HG02870 (cell line): ENCODE measurements at regions not wholly inside any gene's neighbourhood (a gene's known extent, or its start where the extent isn't known, plus 50 kb on each side); places are given as distances from the start of the nearest gene placed in this dataset.

Source experiments
- ATAC-seq: cut with Tn5 transposase; IDR thresholded peaks from one replicate; pipeline ENCODE4 v1.9.1; 2021; ENCODE audit warnings: mild to moderate bottlenecking, moderate library complexity; ENCODE audit not compliant: unreplicated experiment

DNA sequence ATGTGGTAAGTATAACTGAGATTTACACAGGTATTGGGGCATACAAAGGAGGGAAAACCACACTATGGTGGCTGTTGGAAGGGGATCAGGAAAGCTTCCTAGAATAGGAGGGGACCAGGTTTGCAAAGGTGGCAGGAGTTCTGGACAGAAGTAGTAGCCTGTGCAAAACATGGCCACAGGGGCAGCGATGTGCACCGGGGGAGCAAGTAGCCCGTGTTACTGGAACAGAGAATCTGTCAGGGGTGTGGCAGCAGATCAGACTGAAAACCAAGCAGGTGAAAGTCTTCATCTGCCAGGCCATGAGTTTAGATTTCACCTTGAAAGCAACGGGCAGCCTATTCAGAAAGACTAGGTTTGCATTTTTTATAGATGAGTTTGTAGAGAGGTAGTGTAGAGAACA is 182.3 kb upstream of the LPP start:
- ATAC-seq, result no peak

DNA sequence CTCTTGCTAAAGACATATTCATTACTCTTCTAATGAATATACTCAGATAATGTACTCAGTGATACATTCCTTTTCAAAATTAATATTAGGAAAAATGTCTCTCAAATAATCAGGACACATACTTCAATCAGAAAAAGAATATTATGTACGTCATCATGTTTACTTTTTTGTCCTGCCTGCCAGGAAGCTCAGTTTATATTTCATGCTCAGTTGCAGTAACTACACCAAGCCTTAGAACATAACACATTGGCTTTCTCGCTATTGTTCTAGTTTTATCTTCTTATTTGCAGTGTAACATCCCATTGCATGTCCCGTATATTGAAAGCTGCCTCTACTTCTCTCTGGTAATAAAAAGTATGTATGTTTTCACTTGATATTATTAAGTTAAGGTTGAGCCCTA is 181.5 kb upstream of the LPP start:
- ATAC-seq, result no peak

- ATAC-seq, result peak; percentile 38
These were observed 179.7 kb upstream of the LPP start for GRCh38 chr3:187973977-187974870.

DNA sequence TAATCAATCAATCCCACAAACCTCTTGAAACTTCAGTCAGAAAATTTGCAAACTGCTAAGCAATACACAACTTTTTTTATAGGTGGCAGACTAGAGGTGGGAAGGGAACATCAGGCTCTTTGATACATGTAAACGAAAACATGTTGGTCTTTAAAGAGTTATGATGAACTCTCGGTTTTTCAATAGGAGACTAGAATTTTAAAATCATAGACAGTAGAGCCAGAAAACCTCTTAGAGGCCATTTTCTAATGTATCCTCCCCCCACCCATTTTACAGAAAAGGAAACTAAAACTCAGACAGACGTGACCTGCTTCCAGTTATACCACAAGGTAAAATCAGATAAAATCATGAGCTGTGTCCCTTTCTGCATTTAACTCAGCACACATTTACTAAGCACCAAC is 179.1 kb upstream of the LPP start:
- ATAC-seq, result no peak

GRCh38 chr3:187975561-187976364 is 178.2 kb upstream of the LPP start:
- no peak for ATAC-seq

DNA sequence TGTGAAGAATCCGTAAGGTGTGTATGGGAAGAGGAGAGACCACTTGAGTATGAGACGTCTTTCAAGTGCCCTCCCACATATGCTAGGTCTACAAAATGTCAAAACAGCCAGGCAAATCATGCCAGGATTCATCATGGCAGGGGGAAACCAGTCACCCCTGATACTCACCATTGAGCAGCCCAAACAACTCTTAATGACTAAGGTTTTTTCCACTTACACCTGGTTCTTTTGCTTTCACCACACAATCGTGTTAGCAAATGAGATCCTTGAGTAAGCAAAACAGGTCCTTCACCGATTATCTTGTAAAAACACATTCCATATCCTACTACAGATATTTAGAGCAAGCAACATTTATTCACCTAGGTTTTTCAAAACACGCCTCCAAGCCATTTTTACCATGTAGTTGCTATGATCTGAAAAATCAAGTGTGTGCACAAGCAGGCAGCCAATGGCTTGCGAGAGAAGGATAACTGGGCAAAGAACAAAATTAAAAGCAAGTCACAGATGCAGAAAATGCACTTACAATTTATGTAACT is 177.5 kb upstream of the LPP start:
- ATAC-seq, result no peak

DNA sequence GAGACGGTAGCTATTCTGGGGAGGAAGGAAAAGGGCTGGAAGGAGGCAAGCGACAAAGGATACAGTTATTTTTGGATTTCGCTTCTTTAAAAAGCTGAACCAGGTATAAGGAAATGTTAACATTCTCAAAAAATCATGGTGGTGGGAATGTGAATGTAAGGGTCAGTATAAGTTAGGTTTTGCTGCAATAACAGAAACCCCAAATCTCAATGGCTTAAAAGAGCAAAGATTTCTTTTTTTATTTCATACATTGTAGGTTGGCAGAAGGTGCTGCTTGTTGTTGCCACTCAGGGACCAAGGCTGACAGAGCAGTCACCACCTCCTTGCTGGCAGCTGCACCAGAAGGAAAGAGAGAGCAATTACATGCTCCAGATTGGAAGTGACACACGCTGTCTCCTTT is 176.3 kb upstream of the LPP start:
- no peak for ATAC-seq

DNA sequence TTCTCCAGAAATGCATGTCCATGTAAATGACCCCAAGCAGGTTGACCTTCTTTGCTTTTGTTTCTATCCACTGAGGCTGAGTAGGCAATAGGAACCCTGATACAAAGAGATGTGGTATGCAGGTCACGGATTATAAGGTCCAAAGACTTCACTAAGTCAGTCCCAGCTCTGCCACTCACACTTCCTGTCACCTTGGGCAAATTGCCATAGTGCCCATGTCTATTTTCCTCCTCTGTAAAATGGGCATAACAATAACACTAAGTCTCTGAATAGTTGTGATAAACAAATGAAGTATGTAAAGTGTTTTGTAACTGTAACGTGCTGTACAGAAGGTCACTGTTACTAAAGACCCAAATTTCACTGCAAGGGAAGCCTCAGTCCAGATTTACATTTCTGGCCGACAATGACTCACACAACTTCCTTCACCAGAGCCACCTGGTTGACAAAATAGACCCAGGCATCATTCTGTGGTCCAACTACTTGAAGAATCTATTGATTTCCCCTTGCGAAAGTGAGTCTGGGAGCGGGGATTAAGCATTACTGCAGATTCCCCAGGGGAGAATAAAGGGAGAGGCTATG is 175.4 kb upstream of the LPP start:
- ATAC-seq, result no peak

DNA sequence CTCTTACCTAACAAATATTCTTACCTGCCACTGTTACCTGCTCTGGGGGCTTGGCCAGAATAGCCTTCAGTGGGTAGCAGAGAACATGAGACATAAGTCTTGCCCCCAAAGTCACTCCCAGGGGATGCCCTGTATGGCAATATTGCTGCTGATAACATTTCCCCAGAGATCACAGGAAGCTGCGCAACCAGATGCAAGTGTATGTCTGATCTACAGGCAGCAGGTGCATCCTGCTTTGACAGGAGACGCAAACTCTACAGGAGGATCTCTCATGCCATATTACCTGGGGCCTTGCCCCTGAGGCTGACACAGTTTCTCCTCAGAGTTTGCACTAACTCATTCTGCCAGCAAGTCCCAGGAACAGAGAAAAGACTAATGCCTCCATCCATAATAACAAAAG is 174.4 kb upstream of the LPP start:
- ATAC-seq, result no peak

GRCh38 chr3:187980861-187981260 is 173.1 kb upstream of the LPP start:
- no peak for ATAC-seq

DNA sequence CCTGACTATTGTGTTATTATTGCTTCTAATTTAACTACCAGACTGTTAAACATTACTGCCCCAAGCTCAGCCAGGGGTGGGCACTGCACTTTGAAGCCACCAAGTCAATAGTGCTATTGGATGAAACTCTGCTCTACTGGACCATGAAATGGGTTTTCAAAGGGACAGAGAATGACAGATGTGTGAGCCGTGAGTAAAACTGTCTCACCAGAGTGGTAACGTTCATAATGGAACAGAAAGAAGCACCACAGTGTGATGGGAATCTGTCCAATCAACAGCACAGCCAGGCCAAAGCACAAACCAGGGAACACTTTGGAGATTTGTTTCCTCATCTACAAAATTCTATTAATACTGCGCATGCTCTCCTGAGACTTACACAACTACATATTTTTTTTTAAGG is 171.8 kb upstream of the LPP start:
- no peak for ATAC-seq

- no peak for ATAC-seq
These were observed 170.4 kb upstream of the LPP start for GRCh38 chr3:187983484-187984124.

- no peak for ATAC-seq
These were observed 168.3 kb upstream of the LPP start for GRCh38 chr3:187985647-187986046.

GRCh38 chr3:187986514-187986934 is 167.4 kb upstream of the LPP start:
- ATAC-seq, result no peak

GRCh38 chr3:187987187-187987586 is 166.8 kb upstream of the LPP start:
- no peak for ATAC-seq

DNA sequence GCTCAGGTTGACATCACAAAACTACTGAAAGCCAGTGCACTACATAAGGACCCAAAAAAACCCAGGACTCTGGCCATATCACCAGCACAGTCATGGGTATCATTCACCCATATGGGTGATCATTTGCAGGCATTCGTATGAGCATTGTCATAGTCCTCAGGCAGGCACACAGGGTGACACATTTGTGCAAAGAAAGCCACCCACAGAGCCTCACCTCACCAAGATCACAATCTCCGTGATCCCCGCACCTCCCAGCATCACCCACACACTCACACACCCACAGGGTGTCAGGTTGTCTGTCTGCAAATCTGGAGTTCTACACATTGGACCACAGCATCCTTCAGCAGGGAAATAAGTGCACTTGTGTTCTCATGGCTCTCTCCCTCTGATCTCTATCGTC is 166.0 kb upstream of the LPP start:
- ATAC-seq, result no peak

DNA sequence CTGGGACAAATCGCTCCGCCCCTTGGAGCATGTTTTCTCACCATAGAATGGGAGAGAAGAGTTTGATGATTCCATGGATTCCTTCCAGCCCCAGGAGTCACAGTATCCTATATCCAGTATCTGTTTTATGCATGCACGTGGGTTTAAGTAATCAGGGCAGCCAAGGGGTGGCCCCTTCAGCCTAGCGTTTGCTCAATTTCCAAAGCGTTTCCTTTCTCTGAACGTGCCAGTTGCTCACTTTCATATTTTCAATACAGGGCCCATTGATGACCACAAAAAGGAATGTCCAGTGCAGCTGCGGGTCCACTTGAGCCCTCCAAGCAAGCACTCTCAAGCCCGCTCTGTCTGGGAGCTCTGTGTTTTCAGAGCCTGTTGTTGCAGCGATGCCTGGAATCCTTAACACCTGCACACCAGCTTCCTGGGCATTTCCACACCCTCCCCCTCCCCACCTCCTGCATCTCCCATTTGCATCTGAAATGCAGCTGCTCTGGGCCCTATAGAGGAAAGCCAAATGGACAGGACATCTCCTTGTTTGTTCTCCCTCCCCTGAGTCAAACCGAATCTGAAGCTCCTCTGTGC is 164.3 kb upstream of the LPP start:
- ATAC-seq, result no peak

DNA sequence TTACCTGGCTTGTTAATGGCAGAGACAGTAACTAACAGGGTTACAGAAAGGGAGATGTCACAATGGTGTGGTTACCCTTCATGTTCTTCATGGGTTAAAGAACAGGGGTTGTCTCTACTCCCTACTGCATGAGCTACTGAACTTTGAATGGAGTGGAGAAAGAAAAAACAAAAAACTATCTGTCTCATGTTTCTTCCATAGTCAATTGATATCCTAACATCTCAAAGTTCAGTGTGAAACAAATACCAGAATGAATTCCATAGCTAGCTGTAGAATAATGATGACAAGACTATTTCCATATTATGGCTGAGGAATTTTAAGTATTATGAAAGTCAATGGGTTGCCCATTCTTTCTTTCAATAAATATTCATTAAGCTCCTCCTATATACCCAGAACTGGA is 161.3 kb upstream of the LPP start:
- ATAC-seq, result no peak

- ATAC-seq, result no peak
These were observed 159.5 kb upstream of the LPP start for GRCh38 chr3:187994221-187995042.

DNA sequence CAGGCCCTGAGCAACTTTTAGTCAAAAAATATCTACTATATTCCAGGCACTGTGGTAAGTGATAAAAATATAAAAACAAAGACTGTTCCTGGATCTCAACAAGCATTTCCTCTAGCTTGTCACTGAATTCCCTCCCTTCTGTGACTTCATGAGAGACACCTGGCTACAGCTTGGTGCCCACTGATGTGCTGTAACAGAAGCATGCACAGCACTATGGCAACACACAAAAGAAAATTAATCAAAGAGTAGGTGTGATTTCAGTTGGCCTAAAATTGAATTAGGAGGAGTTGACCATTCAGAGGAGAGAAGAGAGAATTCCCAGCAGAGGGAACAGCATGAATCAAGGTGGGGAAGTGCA is 158.9 kb upstream of the LPP start:
- ATAC-seq, result no peak
